GM12872 (cell line): ENCODE measurements at regions not wholly inside any gene's neighbourhood (a gene's known extent, or its start where the extent isn't known, plus 50 kb on each side); places are given as distances from the start of the nearest gene placed in this dataset.

Source experiments
- TF ChIP-seq, protein P1 (sequence below): IDR thresholded peaks from 3 replicates; pipeline ENCODE4 v1.5.1; 2011; ENCODE audit warnings: low read depth, mild to moderate bottlenecking, low read length, moderate library complexity; ENCODE audit not compliant: insufficient read depth

DNA sequence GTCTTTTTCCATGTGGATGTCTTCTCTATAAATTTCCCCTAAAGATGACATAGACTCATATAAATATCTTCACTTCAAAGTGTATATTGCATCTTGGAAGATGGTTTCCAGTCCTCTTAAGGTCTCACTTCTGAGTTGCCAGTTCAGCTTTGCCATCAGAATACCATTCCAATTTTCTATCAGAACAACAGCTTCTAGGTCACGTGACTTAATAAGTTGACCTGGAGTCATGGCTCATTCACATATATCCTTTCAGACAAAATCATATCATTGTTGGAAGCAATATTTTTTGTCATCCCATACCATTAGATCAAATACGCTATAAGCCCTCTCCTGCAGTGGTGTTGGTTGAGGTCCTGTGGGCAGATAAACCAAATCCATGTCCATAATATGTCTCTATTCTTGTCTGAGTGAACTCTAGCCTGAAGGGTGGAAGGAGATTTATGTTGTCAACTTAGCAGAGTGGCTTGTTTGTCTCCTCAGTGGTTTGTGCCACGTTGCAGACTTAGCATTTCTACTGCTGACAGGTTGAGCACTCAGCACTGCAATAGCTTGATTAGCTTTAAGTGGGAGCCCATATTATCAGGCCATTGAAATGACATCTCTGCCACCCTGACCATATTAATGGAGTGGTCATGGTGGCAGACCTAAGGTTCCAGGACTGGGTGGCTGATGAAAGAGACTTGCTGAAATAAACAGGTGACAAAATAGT, 123.6 kb upstream of the PCDH17 start:
- TF ChIP-seq, protein P1, sequence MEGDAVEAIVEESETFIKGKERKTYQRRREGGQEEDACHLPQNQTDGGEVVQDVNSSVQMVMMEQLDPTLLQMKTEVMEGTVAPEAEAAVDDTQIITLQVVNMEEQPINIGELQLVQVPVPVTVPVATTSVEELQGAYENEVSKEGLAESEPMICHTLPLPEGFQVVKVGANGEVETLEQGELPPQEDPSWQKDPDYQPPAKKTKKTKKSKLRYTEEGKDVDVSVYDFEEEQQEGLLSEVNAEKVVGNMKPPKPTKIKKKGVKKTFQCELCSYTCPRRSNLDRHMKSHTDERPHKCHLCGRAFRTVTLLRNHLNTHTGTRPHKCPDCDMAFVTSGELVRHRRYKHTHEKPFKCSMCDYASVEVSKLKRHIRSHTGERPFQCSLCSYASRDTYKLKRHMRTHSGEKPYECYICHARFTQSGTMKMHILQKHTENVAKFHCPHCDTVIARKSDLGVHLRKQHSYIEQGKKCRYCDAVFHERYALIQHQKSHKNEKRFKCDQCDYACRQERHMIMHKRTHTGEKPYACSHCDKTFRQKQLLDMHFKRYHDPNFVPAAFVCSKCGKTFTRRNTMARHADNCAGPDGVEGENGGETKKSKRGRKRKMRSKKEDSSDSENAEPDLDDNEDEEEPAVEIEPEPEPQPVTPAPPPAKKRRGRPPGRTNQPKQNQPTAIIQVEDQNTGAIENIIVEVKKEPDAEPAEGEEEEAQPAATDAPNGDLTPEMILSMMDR: no peak

DNA sequence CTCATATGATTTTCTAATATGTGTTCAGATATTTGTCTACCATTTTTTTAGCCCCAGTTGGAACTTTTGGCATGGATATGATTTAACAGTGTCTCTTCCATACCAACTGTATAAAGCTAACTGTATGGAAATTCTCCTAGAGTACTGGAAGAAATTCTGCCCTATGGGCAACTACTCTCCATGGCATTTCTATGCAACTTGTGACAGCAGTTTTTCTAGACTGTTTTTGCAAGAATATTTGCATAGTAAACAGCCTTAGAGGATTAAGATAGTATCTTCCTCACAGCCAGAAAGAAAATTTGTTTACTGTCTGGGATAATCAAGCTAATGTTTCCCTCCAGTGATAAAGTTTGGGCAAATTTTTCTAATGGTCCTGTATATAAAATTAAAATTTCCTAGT, 119.9 kb upstream of the PCDH17 start:
- TF ChIP-seq, protein P1: no peak

DNA sequence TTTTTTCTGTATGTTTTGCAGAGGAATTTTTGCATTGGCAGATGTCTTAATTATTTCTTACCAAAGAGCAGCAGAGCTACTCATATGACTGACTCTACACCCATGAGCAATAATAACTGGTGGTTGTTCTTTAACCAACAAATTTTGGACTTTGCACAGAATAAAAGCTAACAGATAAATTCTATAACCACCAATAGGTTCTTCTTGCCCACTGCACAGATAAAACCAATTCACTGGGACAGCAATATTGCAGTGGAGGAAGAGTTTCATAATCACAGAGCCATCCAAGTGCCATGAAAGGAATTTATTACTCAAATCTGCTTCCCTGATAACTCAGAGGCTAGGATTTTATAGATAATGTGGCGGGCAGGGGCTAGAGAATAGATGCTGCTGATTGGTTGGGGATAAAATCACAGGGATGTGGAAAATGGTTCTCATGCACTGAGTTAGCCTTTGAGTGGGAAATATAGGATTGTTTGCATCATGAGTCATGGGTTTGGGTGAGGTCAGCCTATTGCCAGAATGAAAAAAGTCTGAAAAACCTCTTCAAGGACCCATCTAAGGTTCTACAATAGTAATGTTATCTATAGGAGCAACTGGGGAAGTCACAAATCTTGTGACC, 104.3 kb upstream of the PCDH17 start:
- TF ChIP-seq, protein P1: no peak

DNA sequence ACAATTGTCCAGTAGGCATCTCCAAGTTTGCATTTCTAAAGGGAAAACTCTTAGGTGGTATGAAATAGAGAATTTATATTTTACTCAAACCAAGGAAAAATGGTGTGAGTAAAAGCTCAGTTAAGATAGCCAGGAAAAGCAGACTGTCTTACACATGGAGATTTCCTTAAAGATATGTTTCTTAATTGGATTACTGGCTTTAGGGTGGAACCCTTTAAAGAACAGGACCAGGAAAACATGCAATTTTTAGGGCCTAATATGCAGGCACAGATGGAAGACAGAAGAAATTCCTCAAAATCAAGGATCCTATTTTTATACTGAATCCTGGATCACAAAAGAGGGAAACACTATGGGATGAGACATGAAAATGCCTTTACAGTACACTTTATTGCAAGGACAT, 100.3 kb upstream of the PCDH17 start:
- TF ChIP-seq, protein P1: no peak

DNA sequence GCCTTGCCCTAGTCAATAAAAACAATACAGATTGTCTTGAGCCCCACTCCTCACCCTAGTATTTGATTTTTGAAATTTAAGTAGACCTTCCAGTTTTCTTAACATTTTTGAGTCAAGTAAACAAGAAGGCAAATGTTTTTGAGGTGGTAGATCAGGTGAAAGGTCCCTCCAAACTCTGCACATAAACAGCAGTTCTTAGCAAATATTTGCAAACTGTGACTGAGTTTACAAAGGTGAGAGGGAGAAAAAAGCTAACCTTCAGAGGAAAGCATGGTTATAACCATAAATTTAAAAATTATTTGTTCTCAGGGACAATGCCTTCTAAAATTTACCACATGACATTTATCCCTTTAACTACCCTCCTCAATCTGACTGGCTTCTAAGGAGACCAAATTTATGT, 84.6 kb upstream of the PCDH17 start:
- TF ChIP-seq, protein P1: no peak

DNA sequence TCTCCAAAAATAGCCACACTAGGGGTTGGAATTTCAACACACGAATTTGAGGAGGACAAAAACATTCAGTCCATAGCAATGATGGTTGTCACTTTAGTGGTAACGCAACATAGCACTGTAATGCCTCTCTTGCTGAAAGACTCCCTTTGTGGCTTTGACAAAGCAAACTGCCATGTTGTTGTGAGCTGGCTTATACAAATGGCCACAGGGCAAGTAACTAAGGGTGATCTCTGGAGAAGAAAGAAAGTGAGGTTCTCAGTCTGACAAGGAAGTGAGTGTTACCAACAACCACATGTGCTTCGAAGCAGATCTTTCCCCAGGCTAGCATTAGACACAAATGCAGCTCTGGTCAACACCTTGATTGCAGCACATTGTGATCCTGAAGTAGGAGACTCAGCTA, 79.1 kb upstream of the PCDH17 start:
- TF ChIP-seq, protein P1: no peak

DNA sequence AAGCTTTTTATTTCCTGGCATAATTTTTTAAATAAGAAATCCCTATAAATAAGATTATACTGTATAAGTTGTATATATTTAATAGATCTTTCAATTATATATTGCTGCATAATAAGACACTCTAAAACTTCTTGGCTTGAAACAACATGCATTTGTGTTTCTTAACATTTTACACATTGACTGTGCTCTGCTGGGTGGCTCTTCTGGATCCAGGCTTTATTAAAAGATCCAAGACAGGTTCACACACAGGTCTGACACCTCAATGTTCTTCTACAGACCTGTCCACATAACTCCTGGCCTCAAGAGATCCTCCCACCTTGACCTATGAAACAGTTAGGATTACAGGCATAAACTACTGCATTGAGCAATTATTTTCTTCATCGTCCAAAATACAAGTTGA, 77.6 kb upstream of the PCDH17 start:
- TF ChIP-seq, protein P1: no peak
